HG03196 (cell line): ENCODE measurements at regions not wholly inside any gene's neighbourhood (a gene's known extent, or its start where the extent isn't known, plus 50 kb on each side); places are given as distances from the start of the nearest gene placed in this dataset.

Source experiments
- ATAC-seq: cut with Tn5 transposase; IDR thresholded peaks from one replicate; pipeline ENCODE4 v1.9.1; 2021; ENCODE audit not compliant: unreplicated experiment

DNA sequence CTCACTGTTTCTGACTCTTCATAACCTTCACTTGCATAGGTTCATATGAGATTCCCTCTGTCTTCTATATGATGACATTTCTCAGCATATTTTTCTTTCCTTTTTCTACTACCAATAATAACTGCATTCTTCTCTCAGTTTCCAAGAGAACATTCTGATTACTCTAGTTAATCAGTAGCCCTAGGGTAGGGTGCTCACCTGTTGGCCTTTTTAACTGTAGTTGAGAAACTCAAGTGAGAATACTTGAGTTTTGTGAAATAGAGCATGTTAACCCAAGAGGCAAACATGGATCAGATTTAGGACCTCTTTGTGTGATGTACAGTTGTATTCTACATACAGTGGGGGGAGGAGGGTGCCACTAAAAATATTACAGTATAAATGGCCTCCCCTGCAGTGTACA is 308.0 kb downstream of the CMPK2 start:
- no peak for ATAC-seq

DNA sequence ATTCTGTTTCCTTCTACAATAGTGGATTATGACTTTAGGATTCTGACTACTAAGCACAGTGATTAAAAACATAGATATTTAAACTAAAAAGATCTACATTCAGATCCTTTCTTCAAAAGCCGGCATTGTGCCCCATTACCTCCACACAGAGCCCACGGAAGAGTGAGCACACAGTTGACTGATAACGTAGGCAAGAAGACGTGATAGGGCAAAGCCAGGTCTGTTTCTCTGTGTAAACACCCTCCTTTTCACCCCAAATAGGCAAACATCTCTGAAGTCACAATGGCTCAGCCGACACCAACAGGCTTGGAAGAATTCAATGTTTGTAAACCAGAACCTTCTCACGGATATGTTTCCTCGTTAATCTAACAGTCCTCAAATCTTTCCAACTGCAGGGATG is 302.9 kb downstream of the CMPK2 start:
- ATAC-seq, result no peak

DNA sequence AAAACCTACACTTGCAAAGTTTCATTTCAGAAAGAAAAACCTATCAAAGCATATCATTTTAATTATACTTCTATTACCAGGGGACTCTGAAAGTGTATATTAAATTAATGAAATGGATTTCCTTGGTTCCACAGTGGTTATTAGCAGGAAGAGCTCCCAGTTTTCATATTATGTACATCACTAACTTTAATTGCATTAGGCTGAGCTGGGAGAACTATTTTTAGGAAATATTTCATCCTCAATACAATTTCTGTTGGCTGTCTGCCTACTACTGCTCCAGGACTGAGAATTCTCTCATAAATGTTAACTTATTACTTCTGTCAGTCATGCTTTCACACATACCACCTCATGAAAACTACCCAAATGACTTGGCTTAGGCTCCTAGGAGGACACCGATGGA is 301.4 kb downstream of the CMPK2 start:
- no peak for ATAC-seq

DNA sequence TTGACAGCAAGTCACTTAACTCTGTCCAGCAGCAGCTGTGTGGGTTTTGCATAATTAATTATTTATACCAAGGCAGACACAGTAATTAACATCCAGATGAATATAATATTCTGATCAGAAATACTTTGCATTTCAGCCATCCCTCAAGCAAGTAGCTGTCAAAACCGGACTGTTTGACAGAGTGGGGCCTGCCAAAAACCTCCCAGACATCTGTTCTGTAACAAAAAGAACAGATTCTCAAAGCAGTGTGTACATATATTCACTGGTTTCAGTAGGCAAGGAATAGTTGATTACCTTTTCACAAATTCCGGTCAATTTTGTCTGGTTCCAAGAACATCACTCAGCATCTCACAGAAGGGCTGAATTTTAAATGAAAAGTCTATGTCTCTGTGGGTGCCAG is 291.6 kb downstream of the CMPK2 start:
- no peak for ATAC-seq

DNA sequence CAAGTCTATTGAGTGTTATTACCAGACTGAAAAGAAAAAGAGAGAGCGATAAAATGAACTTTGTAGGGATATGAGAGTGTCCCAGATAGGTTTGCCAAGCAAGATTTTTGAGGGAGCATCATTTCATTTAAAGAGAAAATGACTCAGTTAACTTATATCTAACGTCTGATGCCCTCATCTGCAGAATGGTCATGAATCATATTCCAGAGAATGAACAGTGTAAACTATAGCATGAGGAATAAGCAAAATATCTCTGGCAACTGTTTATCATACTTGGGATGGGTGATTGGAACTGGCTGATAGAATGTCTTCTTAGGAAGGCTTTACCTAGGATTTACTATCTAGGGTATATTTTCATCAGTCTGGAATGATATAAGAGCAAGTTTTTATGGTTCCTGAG is 289.4 kb downstream of the CMPK2 start:
- no peak for ATAC-seq

DNA sequence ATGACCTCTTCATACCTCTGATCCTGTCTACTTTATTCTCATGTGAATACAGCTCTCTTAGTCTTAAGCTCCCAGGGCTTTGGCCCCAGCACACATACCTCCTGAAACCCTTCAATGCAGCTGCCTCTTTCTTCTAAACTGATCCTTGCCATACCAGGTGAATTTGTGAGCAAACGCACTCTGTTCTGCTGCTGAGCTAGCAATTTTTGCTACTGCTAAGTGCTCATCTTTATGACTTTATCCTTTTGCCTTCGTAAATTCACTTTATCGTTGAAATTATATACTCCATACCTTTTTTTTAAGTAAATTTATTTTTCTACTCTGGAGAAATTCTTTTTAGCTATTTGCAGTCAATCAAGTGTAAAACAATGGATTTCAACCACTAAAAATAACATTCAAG is 287.7 kb downstream of the CMPK2 start:
- no peak for ATAC-seq

DNA sequence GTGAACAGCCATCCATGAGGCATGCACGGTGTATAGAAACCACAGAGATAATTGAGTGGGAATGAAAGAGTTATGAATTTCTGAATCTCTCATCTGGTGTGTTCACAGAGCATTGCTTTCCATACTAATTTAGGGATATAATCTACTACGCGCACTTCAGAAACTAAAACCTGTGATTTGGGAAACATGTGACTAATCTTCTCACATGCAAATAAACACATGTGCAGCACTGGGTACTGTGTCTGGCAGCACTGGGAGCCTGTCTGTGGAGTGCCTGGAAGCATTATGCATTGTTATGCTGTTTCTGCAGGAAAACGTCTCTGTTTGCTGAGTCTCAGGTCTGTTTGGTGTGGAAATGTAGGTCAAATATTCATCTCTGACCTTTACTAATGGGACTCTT is 287.3 kb downstream of the CMPK2 start:
- no peak for ATAC-seq

DNA sequence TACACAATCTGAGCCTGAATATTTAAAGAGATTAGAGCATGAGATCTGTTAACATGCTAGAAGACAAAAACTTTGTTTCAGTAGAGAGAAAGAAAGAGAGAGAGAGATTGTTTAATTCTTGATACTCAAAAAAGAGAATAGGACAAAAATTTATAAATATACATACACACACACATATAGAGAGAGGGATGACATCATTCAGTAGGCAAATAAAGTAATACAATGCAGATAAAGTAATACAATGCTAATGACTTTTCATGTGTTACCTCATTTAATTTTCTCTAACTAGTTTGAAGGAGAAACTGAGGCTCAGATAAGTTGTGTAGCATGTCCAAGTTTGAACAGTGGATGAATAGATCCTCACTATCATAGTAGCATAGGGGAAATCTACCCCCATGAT is 286.4 kb downstream of the CMPK2 start:
- ATAC-seq, result no peak

DNA sequence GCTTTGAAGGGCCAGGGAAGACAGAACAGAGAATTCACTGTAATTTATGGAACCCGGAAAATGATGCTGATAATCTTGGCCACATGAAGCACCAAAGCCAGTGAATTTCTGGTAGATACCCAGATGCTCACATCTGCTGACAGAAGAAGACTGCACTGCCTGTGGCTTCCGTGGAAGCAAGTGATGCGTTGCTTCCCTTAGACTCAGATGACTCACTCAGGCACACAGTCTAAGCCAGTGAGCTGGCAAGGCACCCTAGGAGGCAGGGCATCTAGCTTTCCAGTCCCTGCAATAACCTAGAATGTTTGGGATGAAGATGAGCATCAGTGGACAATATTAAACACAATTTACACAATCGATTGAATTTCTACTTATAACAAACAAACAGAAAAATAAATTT is 284.7 kb downstream of the CMPK2 start:
- no peak for ATAC-seq

DNA sequence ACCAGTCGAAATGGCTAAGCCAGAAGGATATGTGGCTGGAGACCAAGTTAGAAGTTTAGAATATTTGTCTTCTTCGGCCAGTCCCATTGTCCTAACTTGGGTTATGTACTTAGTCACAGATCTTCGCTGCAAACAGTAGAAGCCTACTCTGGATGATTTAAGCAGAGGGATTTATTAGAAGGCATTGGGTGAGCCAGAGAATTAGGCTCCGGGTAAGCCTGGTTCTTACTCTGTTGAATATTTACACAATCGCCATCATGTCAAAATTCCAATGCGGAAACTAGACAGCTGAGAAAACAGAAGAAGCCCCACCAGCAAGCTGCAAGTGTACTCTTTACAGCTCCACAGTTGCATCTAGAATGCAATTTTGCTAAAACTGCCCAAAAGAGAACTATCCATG is 276.6 kb downstream of the CMPK2 start:
- ATAC-seq, result no peak

DNA sequence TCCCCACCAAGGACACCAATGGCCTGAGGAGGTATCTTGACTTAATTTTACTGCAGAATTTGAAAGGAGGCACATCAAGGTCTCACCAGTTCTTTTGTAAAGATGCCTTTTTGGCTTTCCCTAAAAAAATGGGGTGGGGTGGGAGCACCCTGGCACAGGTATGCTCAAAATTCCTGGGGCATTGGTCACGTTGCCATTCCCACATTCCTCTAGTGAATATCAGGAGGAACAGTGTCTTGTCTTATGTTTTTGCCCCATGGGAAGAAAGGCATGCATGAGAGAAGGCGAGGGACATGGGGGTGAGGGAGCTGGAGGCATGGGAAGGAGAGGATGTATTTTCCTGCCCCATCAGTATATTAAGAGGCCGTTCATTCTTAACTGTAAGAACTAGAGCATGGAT is 275.3 kb downstream of the CMPK2 start:
- ATAC-seq, result no peak

DNA sequence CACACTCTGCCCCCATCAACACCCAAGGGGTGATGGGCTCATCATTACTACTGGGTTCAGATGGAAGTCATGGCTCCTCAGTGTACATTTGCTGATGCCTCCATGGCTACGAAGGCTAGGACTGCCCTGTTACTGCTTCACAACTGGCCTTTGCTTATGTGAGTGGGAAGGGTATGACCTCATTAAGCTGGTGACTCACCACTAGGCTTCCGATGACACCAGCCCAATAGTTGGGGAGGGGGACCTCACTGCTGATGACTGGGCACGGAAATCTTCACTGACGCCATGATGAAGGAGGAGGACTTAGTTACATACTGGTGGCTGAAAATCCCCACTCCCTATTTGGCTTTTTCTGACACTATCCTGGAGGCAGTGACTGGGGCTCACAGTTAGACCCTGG is 263.2 kb downstream of the CMPK2 start:
- no peak for ATAC-seq

DNA sequence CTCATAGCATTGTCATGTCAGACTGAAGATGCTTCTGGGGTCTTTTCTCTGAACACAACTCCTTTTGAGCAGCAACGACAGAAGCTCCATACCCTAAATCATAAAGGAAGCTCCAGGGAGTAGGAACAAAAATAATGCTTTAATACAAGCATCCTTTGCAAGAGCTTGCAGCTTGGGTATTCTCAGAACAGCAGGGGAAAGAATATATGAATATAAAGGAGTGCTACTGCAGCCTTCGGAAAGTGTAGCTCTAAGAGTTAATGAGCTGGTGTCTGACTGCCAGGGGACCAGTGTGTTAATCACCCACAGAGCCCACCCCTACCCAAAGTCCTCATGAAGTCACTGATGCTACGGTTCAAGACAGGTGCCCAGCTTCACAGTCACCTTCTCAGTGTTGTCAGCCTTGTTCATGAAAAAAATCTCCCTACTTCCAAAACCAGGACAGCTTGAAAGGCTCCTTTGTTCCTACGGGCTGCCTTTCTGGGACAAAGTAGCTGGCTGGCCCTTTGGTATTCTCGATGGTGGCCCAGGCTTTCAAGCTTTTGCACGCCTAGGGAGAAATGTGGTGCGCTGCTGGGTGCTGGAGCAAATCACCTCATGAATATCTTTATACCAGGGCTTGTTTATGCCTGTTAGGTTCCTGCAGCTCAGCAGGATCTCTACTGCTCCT is 259.7 kb downstream of the CMPK2 start:
- no peak for ATAC-seq

DNA sequence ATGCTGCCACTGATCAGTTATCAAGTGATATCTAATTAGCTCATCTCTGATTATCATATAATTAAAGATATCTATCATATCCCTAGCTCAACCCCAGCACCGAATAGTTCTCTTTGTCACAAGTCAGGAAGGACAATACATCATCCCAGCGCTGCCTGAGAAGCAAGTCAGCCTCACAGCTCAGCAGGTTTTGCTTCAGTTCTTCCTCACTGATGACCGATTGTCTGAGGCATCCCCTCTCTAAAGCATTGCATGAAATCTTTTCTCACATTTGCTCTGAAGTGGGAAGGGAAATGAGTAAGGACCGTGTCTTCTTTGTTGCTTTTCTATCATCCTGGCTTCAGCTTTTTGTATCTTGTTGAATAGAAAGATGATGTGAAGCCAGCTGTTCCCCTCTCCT is 247.9 kb downstream of the CMPK2 start:
- no peak for ATAC-seq

DNA sequence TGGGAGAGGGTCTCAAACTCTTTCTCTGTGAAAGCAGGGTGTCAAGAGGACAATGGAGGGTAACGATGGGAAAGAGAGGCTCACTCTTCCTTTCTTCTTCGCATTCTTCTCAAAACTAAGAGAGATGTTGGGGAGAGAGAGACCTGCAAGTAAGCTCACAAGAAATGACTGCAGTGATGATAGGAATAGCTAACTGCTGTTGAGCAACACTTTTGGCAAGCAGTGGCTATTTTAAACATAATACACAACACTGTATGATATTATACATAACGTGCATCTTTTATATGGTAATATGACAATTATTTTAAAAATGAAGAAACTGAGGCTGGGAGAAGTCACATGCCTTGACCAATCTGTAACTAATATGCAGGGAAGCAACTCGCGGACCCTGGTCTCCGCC is 247.5 kb downstream of the CMPK2 start:
- no peak for ATAC-seq

DNA sequence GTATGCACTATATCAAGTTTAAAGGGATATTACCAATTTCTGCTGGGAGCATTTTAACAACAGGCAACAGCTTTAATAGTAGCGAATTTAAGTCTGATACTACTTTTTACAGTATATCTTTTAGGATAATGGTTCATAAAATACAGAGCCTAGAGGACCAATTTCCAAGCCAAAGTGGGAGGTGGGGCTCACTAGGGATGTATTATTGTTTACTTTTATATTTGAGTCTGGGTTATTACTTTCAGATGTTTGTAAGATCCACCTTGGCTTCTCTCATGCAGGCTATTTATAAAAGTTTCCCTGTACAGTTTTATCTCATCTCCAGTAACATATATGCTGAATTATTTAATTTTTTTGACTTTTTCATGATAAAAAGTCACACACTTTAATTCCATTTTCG is 242.0 kb downstream of the CMPK2 start:
- no peak for ATAC-seq

DNA sequence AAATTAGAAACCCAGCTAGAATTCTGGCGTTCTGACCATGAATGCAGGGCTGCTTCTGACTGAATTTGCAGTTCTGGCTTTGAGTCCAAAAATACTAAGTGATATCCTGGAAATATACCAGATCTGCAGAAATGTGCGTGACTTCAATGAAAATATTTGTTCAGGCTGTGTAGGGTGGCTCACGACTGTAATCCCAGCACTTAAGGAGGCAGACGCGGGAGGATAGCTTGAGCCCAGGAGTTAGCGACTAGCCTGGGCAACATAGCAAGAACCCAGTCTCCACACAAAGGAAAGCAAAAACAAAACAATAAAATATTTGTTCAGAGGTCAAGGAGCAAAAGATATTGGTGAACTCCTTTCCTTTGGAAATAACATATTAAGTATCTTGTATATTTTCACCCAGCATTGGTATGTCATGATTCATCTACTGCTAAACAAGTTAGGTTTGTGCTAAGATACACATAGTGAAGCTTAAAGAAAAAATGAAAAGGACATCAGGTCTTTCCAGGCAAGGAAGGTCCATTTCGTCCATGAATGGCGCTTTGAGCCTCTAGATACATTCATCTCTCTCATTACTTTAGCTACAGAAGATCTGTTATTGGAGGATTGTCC is 239.2 kb downstream of the CMPK2 start:
- ATAC-seq, result no peak

DNA sequence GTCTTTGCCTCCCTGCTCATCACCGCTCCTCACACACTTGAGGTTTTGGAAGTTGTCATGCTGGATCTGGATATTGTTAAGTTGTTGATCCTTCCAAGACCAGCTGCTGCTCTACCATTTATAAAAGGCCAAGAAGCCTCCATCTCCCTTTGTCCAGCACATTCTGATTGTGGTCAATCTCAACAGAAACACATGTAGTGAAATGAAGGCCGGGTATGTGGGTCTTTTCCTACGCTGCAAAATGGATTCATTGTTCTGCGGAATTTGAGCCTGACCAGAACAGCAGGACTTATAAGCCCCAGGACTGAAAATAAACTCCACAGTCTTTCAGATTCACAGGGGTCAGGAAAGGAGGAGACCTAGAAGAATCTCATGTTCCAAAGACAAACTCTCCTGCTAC is 238.4 kb downstream of the CMPK2 start:
- ATAC-seq, result no peak

DNA sequence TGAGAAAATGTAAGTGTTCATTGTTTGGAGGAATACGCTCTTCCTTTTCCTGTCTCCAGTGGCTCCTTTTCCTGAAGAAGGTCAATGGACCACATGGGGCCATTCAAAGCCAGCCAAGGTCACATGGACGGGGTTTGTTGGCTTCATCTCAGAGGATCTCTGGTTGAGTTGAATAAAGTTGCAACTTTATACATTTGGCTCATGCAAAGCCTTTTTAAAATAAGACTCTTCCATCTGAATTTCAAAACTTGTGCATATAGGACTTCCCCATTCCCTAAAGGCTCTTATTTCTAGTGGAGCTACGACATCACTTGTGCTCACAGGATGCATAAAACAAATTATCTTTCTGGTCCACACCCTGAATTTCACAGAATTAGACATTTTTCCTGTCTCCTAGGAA is 235.5 kb downstream of the CMPK2 start:
- no peak for ATAC-seq

DNA sequence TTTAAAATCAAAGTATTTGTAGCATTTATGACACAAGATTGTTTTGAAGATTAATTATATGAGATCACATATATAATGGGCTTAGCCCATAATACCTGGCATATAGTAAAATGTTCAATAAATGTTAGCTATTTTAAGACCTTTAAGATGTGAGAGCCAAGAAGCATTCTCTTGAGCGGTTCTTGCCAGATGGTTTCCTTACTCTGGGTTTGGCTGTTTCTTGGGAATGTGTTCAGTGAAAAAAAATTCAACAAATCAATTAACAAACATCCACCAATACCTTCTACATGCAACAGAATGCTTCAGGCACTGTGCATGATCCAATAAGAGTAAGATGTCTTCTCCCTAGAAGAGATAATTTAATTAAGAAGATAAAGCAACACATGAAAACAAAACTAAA is 230.4 kb downstream of the CMPK2 start:
- ATAC-seq, result no peak

DNA sequence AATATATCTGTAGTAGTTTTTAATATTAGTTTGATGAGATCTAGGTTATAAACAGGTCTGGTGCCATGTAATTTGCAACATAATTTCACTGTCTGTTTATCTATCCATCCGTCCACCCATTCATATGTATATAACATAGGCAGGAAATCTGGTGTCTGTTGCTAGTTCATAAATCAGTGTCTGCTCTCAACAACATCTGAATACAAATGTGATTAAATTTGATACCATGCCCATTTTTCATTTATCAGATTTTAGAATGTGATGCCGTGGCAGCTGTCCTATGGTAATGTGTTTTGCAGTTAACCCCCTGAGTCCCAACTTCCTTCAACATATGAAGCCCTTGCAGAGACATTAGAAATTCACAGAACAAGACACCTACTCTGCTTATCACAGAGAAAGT is 228.4 kb downstream of the CMPK2 start:
- ATAC-seq, result no peak

DNA sequence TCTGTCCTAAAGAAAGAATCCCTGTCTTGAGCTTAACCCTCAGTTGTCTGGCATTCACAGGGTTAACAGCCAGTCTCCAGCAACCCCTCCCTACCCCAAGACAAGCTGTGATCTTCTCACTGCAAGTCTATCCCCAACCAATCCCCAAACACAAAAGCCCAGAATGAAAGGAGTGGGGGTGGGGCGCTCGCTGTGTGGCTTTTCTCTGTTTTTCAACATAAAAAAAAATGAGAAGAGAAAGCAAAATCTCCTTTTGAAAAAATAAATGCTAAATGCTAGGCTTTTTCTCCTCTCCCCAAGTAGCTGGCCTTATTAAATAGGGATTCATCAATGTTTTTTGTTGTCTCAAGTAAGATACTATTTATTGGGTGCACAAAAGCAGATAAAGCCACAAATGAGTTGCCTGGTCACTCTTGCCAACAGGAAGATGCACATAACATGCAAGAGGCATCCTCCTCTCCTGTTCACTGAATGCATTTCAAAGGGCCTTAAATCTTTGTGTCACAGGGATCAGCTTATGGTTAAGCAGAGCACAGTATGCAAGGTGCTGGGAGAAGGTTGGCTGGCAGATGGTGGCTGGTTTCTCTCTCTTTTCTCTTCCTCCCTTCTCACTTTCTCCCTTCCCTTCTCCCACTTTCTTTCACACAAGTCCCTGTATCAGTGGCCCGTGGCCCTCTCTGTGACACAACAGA is 225.6 kb downstream of the CMPK2 start:
- no peak for ATAC-seq

DNA sequence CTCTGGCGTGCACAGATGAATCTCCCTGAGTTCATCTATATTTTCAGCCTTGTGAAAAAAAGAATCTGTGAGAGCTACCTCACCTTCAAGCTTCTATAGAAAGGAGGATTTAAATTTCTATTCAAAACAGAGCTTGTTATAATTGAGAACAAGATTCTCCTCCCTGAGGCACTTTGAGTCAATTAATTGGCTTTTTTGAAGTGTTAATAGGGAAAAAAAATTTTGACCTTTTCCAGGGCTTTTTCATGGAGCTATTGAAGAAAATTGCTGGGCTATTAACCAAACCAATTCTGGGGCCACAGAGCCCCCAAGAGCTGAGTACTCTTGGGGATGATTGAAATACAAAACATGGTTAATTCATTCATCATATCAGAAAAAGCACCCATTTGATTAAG is 225.1 kb downstream of the CMPK2 start:
- ATAC-seq, result no peak
